Hypothalamus (tissue), 51 donors: ENCODE measurements at regions not wholly inside any gene's neighbourhood (a gene's known extent, or its start where the extent isn't known, plus 50 kb on each side); places are given as distances from the start of the nearest gene placed in this dataset.
"Not testable (repeated sequence)": the region's sequence is repeated elsewhere in the genome, so short reads cannot be mapped to it uniquely, and the experiment has no call there.

Experiments
- DNase-seq, 51 donors: peaks; one replicate each; lab custom pipeline; 2025; lab: John Stamatoyannopoulos, UW

- DNase-seq = no peak
These were observed 484.4 kb upstream of the PCDH20 start for GRCh38 chr13:61900033-61900432.

DNA sequence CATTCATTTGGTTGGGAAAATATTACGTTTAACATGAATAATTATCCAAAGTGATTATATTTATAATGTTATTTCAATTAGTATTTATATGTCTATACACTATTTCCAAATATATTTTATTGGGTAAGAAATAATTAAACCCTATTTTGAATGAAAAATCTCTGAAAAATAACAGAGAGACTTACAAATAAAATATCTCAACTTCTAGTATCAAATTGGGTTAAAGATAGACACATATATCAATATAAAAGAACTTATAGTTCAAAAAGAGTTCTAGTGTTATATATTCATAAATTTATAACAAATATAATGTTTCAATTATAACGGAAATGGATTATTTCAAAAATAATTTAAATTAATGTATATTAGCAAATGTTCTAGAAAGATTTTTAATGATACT is 482.6 kb upstream of the PCDH20 start:
- no peak for DNase-seq

- no peak for DNase-seq
These were observed 475.8 kb upstream of the PCDH20 start for GRCh38 chr13:61891401-61891800.

- no peak for DNase-seq
These were observed 469.2 kb upstream of the PCDH20 start for GRCh38 chr13:61884830-61885229.

- peak in 1 of 51 donors; percentile 0 for DNase-seq
These were observed 465.1 kb upstream of the PCDH20 start for GRCh38 chr13:61880578-61881283.

DNA sequence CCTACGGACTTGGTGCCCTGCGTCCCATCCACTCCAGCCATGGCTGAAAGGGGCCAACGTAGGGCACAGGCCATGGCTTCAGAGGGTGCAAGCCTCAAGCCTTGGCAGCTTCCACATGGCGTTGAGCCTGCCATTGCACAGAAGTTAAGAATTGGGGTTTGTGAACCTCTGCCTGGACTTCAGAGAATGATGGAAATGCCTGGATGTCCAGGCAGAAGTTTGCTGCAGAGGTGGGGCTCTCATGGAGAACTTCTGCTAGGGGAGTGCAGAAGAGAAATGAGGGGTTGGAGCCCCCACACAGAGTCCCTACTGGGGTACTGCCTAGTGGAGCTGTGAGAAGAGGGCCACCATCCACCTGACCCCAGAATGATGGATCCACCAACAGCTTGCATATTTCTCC is 462.9 kb upstream of the PCDH20 start:
- not testable (repeated sequence) for DNase-seq

- no peak for DNase-seq
These were observed 459.4 kb upstream of the PCDH20 start for GRCh38 chr13:61874970-61875579.

GRCh38 chr13:61873717-61874116 is 458.1 kb upstream of the PCDH20 start:
- no peak for DNase-seq

GRCh38 chr13:61857198-61857597 is 441.5 kb upstream of the PCDH20 start:
- no peak for DNase-seq

DNA sequence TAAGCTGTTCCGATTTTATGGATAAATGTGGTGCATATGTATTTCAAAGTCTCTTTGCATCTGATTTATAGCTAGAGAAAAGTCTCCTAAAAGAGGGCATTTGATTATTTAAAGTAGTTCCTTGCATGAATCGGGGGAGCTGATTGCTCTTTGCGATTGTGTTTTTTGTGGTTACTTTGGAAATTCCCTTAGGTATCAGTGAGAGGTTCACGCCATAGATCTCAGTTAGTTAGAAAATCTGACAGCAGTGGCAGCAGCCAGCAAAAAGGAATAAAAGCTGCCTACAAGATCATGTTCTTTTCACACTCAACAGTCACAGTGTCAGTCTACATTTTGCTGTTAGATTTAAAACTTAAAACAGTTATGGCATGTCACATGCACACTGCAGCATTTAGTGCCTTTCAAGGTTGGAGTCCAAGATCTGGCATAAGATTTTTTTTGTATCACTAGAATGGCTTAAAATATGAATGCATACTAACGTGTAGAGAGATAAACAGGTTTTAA is 436.5 kb upstream of the PCDH20 start:
- no peak for DNase-seq

DNA sequence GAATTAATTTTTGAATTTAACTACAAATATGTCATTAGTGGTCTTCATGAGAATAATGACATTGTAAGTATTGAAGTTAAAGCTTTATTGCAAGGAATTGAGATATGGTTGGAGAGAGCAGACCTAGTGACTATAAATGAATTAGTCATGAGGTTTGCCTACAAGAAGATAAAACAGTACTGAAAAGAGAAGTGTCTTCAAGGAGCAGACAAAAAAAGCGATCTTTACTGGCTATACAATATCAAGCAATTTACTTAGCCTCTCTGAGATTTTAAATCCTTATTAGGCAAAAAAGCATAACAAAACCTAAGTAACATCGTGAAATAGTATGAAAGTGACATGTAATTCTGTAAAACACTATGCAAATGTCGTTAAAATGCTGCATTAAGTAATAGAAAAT is 435.1 kb upstream of the PCDH20 start:
- no peak for DNase-seq

DNA sequence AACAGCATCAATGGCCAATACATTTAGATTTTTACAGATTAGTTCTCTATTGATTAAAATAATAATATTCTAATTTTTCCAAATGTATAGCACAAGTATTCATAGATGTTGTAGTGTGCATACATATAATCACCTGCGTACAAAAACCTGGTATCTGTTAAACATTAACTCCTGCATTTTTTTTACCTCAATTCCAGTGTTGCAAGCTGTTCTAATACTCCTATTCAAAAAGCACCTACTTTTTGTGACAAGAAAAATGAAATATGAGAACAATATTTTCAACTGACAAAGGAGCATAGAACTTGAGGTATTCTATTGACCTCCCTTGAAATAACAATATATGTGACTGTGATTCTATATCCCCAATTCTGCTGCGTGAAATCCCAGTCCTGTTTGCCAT is 422.9 kb upstream of the PCDH20 start:
- no peak for DNase-seq

DNA sequence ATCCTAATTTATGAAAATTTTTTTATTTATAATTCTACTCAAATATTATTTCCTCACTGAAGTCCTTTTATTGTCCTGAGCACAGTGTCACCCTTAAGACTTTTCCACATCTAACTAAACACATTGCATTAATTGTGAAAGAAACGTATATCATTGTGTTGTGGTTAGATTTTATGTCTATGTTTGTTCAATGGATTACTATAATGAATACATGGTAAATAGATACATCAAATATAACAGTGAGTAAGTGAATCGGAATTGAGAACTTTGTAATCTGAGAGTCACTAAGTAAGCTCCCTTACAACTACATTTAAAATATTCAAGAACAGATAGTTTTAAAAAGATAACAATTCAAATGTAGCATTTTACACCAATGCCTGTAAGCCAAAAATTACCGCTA is 417.6 kb upstream of the PCDH20 start:
- DNase-seq = no peak

- no peak for DNase-seq
These were observed 415.4 kb upstream of the PCDH20 start for GRCh38 chr13:61831026-61831425.

- no peak for DNase-seq
These were observed 414.8 kb upstream of the PCDH20 start for GRCh38 chr13:61830475-61830874.

DNA sequence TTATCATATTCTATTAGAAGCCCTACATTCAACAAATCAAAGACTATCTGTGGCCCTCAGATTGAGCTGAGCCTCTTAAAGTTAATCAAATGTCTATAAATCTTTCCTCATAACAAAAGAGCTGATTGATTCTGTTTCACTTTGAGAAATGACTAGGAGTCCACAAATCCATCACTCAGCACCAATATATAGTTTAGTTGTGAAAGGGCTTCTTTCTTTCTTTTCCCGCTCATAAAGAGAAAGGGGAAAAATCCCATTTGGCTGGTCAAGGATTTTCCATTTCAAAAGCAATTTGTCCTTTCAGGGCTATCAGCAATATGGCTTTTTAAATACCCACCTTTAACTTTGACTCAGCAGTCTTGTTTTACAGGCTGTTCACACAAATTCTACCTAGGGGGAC is 408.5 kb upstream of the PCDH20 start:
- DNase-seq = no peak

GRCh38 chr13:61812286-61812685 is 396.6 kb upstream of the PCDH20 start:
- no peak for DNase-seq

DNA sequence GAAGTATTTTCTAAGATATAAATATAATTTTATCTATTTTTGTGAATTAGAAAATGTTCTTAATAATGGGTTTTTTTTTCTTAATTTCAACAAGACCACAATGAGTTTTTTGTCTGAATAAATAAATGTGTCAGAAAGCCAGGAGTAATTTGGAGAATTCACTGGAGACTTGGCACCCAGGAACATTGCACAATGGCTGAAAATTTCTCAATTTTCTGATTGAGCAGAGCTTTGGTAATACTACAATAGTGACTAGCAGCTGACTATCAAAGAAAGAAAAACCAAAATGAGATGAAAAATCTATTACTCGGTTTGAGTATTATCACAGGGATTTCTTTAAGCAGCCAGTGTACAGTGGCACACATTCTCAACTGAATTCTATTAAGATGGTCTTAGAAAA is 394.4 kb upstream of the PCDH20 start:
- DNase-seq = no peak

- no peak for DNase-seq
These were observed 381.7 kb upstream of the PCDH20 start for GRCh38 chr13:61797397-61797796.

GRCh38 chr13:61795580-61795979 is 379.9 kb upstream of the PCDH20 start:
- no peak for DNase-seq

DNA sequence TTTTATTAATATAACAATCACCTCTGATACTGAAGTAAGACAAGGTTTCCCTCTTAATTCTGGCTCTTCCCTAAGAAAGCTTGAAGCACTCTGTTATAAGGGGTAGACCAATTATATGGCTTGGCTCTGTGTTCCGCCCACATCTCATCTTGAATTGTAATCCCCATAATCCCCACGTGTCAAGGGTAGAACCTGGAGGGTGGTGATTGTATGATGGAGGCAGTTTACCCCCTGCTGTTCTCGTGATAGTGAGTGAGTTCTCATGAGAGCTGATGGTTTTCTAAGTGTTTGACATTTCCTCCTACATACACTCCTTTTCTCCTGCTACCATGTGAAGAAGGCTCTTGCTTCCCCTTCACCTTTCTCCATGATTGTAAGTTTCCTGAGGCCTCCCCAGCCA is 363.8 kb upstream of the PCDH20 start:
- no peak for DNase-seq

DNA sequence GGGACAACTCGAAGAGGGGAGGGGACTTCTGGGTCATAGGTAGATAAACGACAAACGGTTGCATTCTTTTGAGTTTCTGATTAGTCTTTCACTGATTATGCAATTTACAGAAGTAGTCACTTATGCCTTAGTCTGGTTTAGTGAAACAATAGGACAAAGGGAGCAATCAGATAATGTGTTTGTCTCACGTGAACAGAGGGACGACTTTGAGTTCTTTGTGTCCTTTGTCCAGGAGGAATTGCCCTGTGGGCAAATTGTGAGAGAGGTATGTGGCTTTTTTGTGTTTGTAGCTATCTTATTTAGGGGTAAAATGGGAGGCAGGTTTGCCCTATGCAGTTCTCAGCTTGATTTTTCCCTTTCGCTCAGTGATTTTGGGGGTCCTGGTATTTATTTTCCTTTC is 362.9 kb upstream of the PCDH20 start:
- DNase-seq = no peak

DNA sequence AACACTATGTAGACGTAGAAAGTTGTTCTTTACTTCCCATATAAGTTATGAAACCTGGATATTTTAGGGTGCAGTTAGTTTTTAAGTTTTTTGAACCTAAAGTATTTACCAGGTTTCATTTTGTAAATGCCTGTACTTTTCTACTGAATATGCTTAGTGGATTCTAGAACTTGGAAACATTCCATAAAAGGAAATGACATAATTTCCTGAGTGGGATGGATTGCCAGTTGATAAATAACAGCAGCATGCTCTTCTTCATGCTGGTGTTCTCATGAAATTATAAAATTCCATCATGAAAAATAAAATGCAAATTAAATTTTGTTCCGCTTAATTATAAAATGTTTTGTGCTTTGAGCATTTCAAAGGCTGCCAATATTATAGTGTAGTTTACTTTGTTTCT is 362.2 kb upstream of the PCDH20 start:
- no peak for DNase-seq
